Activated T-helper 1 cell treated with anti-CD3 and anti-CD28 coated beads, Interleukin-12 subunit alpha, Interleukin-12 subunit beta, Interleukin-2, Interleukin-4 antibody, amounts not matched to agents 30 ng/mL and 10 ng/mL and 1 ng/mL, durations not matched to agents 14 hours and 24 hours and 36 hours (primary cell): ENCODE measurements at regions not wholly inside any gene's neighbourhood (a gene's known extent, or its start where the extent isn't known, plus 50 kb on each side); places are given as distances from the start of the nearest gene placed in this dataset.

ENCODE experiments used
- DNase-seq: peaks from one replicate; pipeline ENCODE4 v3.0.0; 2021; ENCODE audit warnings: low spot score
- H3K27ac Mint-ChIP-seq: one replicate; pipeline ENCODE4 v1.8.0; 2021; ENCODE audit warnings: mild to moderate bottlenecking, mixed read lengths
- H3K27me3 Mint-ChIP-seq: one replicate; pipeline ENCODE4 v1.8.0; 2022; ENCODE audit warnings: mild to moderate bottlenecking, moderate library complexity, mixed read lengths; ENCODE audit not compliant: insufficient read depth
- H3K36me3 Mint-ChIP-seq: one replicate; pipeline ENCODE4 v1.8.0; 2021; ENCODE audit warnings: low read depth, mixed read lengths
- H3K4me1 Mint-ChIP-seq: one replicate; pipeline ENCODE4 v1.8.0; 2021; ENCODE audit warnings: low read depth, mixed read lengths
- H3K4me3 Mint-ChIP-seq: one replicate; pipeline ENCODE4 v1.8.0; 2021; ENCODE audit warnings: mild to moderate bottlenecking, moderate library complexity, mixed read lengths
- H3K9me3 Mint-ChIP-seq: one replicate; pipeline ENCODE4 v1.8.0; 2021; ENCODE audit warnings: mixed read lengths
- intact Hi-C: fragments of 100-400 bp; cut with micrococcal nuclease; formaldehyde crosslinking; loops from one replicate; pipeline ENCODE4 v1.15.1; 2024

DNA sequence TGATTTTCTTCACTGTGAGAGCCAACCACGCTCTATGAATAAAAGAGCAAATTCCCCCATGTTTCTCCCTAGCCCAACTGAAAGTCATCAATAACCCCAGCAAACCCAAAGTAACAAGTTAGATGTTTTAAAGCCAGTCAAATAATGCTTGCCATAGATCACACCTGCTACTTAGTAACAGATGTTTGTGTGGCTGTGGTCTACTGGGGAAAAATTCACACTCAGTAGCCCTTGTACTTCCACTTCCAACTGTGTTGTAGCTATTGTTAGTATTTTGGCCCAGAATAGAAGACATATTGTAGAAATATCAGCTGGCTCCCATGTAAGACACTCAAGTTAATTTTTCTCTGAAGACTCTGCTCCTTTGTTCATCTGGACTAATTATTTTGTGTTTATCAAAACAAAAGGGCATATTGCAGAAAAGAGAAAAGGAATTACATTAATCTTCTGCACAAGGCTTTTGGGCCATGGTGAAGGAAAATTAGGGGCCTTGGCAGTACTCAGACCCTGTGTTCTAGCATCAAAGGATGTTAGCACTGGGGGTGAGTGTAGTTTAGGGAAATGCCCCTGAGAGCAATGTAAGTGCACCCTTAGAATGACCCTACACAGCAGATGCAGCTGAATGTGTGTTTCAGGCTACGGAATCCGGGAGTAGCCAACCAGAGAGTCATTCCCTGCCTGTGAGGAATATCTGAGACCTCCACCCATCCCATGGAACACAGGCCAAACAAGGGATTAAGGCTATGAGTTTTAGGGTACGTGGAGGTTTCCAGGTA, 521.9 kb downstream of the EPHA4 start:
- no peaks in the 10 kb centered on the region for H3K9me3 Mint-ChIP-seq
- no peak for DNase-seq
- H3K27me3 Mint-ChIP-seq = no peaks in the 10 kb centered on the region
- H3K4me3 Mint-ChIP-seq = no peak overlapping the region
- H3K27ac Mint-ChIP-seq = no peak overlapping the region
- H3K4me1 Mint-ChIP-seq = no peaks in the 10 kb centered on the region
- no peaks in the 10 kb centered on the region for H3K36me3 Mint-ChIP-seq
- intact Hi-C loops = no loop called here

DNA sequence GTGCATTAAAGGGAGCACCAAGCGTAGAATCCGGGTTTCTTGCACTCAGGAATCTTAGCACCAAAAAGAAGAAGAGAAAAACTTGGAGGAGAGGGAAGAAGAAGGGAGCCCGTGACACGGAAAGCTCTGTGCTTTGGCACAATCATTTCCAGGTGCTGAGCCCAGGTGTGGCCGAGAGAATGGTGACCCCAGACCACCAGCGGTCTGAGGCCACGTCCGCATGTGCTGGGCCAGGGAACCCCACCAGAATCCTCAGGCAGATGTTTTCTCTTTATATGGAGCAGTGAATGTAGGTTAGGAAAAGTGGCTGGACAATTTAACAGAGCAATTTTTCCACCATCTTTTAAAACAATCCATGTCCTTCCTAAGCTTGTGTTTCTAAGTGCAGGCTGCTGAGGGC, 520.9 kb downstream of the EPHA4 start:
- no peaks in the 10 kb centered on the region for H3K27me3 Mint-ChIP-seq
- H3K4me3 Mint-ChIP-seq = no peak overlapping the region
- no peak for DNase-seq
- no peaks in the 10 kb centered on the region for H3K9me3 Mint-ChIP-seq
- no peaks in the 10 kb centered on the region for H3K4me1 Mint-ChIP-seq
- intact Hi-C loops = no loop called here
- H3K27ac Mint-ChIP-seq = no peak overlapping the region
- no peaks in the 10 kb centered on the region for H3K36me3 Mint-ChIP-seq

DNA sequence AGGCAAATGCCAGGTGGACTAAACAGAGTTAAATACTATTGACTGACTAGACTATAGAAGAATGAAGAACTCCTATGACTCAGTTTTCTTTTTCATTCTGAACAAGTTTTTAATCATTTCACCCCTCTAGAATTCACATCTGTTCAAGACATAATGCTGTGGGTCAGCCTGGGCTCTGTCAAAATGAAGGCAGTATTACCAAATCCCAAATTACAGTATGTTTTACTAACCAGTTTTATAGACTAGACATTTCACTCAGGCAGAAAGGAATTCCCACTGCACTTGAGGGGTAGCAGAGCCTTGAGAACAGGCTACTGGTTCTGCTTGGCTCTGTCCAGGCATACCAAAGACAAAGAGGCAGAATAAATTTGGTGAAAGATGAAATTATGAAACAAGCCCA, 511.7 kb downstream of the EPHA4 start:
- Mint-ChIP-seq H3K27me3 (no peaks in the 10 kb centered on the region), H3K9me3 (no peaks in the 10 kb centered on the region), H3K36me3 (no peaks in the 10 kb centered on the region), H3K4me1 (no peaks in the 10 kb centered on the region), H3K4me3 (no peak overlapping the region), H3K27ac (no peak overlapping the region)
- no peak for DNase-seq
- intact Hi-C loops = no loop called here

DNA sequence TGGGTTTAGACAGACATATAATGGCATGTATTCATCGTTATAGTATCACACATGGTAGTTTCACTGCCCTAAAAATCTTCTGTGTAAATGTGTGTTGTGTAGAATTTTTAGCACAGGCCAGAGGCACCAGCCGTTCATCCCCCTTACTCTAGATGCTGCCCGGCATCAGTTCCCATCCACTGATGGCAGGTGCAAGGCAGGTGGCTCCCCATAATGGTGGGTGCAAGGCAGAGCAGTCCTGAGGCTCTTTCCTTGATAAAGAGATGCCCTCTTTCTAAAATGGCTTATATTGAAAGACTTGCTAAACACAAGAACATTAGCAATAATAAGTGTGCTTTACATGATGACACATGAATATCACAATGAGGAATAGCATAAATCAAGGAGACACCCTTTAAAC, 508.5 kb downstream of the EPHA4 start:
- no peak overlapping the region for H3K27ac Mint-ChIP-seq
- intact Hi-C loops = no loop called here
- no peak overlapping the region for H3K4me3 Mint-ChIP-seq
- H3K27me3 Mint-ChIP-seq = no peaks in the 10 kb centered on the region
- no peaks in the 10 kb centered on the region for H3K9me3 Mint-ChIP-seq
- no peak for DNase-seq
- H3K4me1 Mint-ChIP-seq = no peaks in the 10 kb centered on the region
- H3K36me3 Mint-ChIP-seq = no peaks in the 10 kb centered on the region

DNA sequence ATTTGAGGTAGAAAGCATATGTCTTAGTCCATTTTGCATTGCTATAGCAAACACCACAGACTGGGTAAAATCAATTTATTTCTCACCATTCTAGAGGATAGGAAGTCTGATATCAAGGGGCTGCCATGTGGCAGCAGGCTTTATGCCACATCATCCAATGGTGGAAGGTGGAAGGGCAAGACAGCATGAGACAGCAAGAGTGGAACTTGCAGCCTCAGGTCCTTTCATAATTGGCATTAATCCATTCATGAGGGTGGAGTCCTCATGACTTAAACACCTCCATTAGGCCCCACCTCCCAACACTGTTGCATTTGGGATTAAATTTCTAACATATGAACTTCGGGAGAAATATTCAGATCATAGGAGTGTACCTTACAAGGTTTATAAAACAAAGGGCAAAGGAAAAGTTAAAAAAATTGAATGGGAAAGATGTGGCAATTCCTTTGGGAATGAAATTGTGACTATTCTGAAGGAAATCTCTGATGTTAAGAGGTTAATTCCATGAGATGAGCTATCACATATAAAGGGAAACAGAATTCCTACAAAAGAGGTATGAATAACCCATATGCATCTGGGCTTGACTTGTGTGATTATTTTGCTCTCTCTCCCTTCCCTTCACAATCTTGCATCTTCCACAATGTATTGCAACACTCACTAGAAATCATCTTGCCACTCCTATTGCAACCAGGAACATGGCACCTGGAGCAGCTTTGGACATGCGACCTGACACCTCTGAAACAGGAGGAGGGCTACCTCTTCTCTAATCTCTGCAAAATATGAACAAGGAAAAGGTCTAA, 507.8 kb downstream of the EPHA4 start:
- H3K4me3 Mint-ChIP-seq = no peak overlapping the region

DNA sequence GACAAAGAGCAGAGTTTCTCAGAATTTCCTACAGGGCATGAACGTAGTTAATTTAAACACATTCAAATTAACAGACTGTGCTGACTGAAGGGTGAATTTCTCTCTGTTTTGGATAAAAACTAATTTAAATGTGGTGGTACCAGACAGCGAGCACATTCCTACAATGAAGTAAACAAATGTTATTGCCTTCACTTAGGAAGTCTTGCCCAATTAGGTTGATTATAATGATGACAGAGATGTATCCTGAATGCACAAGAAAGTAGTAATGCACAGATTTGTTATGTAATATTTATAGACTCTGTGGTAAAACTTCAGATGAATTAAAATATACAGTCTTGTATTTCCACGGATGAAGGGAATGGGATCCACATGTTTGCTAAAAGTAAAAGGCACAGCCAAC, 507.2 kb downstream of the EPHA4 start:
- no peaks in the 10 kb centered on the region for H3K4me1 Mint-ChIP-seq
- no peaks in the 10 kb centered on the region for H3K36me3 Mint-ChIP-seq
- H3K9me3 Mint-ChIP-seq = no peaks in the 10 kb centered on the region
- no peak for DNase-seq
- no peak overlapping the region for H3K4me3 Mint-ChIP-seq
- H3K27me3 Mint-ChIP-seq = no peaks in the 10 kb centered on the region
- intact Hi-C loops = no loop called here
- H3K27ac Mint-ChIP-seq = no peak overlapping the region

More for the DNA sequence above, 507.8 kb downstream of the EPHA4 start:
- H3K27me3 Mint-ChIP-seq = no peaks in the 10 kb centered on the region
- no peak for DNase-seq
- intact Hi-C loops = no loop called here
- H3K4me1 Mint-ChIP-seq = no peaks in the 10 kb centered on the region
- H3K27ac Mint-ChIP-seq = no peak overlapping the region
- H3K9me3 Mint-ChIP-seq = no peaks in the 10 kb centered on the region
- no peaks in the 10 kb centered on the region for H3K36me3 Mint-ChIP-seq

DNA sequence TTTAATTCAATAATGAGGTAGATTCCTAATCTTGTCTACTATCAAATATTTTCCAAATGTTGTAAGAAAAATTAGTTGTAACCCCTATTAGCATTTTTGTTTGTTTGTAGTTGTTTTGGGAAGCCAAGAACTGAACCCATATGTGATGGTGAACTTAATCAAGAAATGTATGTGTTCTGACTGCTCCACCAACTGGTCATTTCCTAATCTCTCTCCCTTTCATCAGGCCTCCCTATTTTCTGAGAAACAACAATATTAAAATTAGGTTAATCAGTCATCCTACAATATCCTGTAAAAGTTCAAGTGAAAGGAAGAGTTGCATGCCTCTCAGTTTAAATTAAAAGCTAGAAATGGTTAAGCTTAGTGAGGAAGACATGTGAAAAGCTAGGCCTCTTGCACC, 504.0 kb downstream of the EPHA4 start:
- H3K4me3 Mint-ChIP-seq = no peak overlapping the region
- H3K27ac Mint-ChIP-seq = no peak overlapping the region
- H3K27me3 Mint-ChIP-seq = no peaks in the 10 kb centered on the region
- intact Hi-C loops = no loop called here
- no peaks in the 10 kb centered on the region for H3K4me1 Mint-ChIP-seq
- DNase-seq = no peak
- H3K9me3 Mint-ChIP-seq = peaks cover 5% of the 10 kb centered on the region
- H3K36me3 Mint-ChIP-seq = no peaks in the 10 kb centered on the region

DNA sequence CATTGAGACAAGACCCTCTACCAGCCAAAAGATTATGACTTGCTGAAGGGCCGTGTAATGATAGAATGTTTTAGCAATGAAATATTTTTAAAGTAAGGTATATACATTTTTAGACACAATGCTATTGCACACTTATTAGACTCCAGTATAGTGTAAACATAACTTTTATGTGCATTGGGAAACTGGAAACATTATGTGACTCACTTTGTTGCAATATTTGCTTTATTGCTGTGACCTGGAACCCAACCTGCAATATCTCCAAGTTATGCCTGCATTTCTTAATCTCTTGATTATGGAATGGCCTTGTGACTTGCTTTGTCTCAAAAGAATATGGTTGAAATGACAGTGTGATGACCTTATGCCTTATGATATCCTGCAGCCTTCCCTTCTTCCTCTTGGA, 502.0 kb downstream of the EPHA4 start:
- Mint-ChIP-seq H3K27me3 (no peaks in the 10 kb centered on the region), H3K4me1 (no peaks in the 10 kb centered on the region), H3K27ac (no peak overlapping the region), H3K36me3 (no peaks in the 10 kb centered on the region), H3K9me3 (peaks cover 5% of the 10 kb centered on the region), H3K4me3 (no peak overlapping the region)
- intact Hi-C loops = no loop called here
- DNase-seq = no peak

DNA sequence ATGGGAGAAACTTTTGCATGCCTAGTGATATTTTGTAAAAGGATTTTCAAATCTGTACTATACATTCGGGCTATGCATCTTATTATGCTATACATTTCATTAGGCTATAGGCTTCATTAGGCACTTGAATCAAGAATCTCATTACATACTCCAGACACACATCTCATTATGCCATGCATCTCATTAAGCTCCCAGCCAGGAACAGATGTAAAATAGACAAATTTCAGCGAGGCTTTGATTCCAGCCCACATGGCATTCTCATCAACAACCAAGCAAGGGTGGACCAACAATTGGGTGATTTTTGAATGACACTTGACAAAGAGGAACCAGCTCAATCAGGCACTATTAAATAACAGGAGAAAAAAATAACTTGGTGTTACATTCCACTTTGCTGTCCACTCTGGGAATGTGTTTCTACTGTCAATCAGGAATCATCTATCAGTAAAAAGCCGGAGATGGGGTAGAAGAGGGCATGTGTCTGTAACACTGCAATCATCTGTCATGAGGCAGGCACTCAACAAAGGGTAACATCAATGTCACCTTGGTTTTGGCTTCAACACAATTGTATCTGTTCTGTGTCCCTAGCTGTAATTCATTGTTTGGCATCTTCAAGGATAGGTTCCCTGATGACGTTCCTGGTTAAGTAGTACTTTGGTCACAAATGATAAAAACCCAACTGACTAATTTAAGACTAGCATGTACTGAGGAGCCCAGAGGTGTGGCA, 498.6 kb downstream of the EPHA4 start:
- DNase-seq = no peak
- Mint-ChIP-seq H3K4me3 (no peak overlapping the region), H3K36me3 (no peaks in the 10 kb centered on the region)

DNA sequence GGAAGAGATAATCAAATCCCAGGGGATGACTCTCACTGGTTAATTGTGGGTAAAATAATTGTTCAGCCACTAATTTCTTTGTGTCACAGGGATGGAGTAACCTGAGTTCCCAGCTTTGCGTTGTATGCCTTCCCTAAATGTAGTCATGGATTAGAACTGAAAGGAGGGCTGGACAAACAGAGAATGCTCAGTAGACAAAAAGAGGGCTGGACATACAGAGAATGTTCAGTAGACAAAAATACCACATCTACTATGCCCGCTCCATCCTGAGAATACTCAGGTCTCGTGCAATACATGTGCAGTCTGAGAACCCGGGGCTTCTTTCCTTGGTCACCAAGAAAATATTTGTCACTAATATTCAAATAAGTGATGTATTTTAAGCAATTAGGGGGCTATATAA, 497.9 kb downstream of the EPHA4 start:
- Mint-ChIP-seq H3K36me3 (no peaks in the 10 kb centered on the region), H3K9me3 (peaks cover 5% of the 10 kb centered on the region), H3K4me1 (no peaks in the 10 kb centered on the region), H3K4me3 (no peak overlapping the region), H3K27ac (no peak overlapping the region), H3K27me3 (no peaks in the 10 kb centered on the region)
- DNase-seq = no peak
- intact Hi-C loops = no loop called here

More for the DNA sequence above, 498.6 kb downstream of the EPHA4 start:
- intact Hi-C loops = no loop called here
- no peaks in the 10 kb centered on the region for H3K4me1 Mint-ChIP-seq
- H3K27ac Mint-ChIP-seq = no peak overlapping the region
- peaks cover 5% of the 10 kb centered on the region for H3K9me3 Mint-ChIP-seq
- no peaks in the 10 kb centered on the region for H3K27me3 Mint-ChIP-seq

DNA sequence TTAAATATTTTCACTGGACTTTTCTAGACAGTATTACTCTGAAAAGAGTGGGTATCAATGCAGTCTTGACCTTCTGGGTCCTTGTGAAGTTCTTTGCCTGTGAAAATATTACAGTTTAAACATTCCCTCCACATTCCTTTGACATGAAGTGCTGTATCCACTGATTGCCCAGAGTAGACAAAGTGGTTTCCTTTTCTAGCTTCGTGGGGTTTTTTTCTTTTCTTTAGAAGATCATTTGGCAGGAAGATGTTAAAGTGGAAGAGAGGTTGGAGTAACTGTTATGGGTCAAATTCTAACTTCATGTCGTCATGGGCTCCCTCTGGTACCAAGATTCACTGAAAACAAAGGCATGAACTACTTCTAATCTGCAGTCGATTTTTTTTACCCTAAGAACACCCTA, 496.9 kb downstream of the EPHA4 start:
- no peak for DNase-seq
- no peaks in the 10 kb centered on the region for H3K36me3 Mint-ChIP-seq
- intact Hi-C loops = no loop called here
- no peak overlapping the region for H3K27ac Mint-ChIP-seq
- H3K27me3 Mint-ChIP-seq = no peaks in the 10 kb centered on the region
- peaks cover 5% of the 10 kb centered on the region for H3K9me3 Mint-ChIP-seq
- no peak overlapping the region for H3K4me3 Mint-ChIP-seq
- no peaks in the 10 kb centered on the region for H3K4me1 Mint-ChIP-seq

DNA sequence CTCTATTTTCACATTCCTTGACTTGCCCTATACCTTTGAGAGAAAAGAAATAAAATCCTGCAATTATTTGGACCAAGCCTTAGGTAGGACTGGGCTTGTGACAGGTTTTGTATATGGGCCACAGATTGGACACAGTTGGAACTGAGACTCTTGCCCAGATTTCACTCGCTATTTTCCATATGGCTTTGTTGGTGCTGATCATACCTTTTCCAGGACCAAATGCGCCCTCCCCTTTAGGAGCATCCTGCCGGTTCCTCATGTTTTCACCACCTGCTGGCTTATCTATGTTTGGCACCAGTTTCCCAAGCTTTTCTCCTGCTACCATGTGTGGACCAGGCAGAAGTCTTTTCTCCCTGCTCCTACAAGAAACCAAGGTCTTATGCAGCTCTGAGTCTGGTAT, 494.9 kb downstream of the EPHA4 start:
- H3K4me1 Mint-ChIP-seq = no peaks in the 10 kb centered on the region
- intact Hi-C loops = no loop called here
- H3K36me3 Mint-ChIP-seq = no peaks in the 10 kb centered on the region

DNA sequence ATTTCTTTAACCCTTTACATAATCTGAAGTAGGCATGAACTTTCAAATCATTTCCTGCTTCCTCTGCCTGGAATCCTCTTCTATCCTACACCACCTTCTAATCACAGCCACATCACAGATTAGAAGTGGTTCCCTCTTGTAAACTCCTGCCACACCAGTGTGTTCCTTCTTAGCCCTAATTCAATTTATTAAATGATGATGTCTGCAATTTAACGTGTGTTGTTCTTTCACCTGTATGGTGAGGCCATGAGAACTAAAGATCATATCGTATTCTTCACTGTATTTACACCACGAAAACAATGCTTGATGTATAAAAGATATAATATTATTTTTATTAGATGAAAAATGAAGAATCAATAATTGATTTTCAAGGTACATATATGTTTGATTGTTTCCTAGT, 494.3 kb downstream of the EPHA4 start:
- DNase-seq = no peak
- Mint-ChIP-seq H3K9me3 (no peaks in the 10 kb centered on the region), H3K4me1 (no peaks in the 10 kb centered on the region), H3K4me3 (no peak overlapping the region), H3K36me3 (no peaks in the 10 kb centered on the region), H3K27me3 (no peaks in the 10 kb centered on the region), H3K27ac (no peak overlapping the region)
- intact Hi-C loops = no loop called here

More for the DNA sequence above, 494.9 kb downstream of the EPHA4 start:
- no peaks in the 10 kb centered on the region for H3K27me3 Mint-ChIP-seq
- no peak overlapping the region for H3K4me3 Mint-ChIP-seq
- H3K9me3 Mint-ChIP-seq = no peaks in the 10 kb centered on the region
- no peak for DNase-seq
- H3K27ac Mint-ChIP-seq = no peak overlapping the region
